ENCODE measurements at regions not wholly inside any gene's neighbourhood (a gene's known extent, or its start where the extent isn't known, plus 50 kb on each side); places are given as distances from the start of the nearest gene placed in this dataset.
A peak's percentile ranks its signal among the peaks of the same experiment; 100 is the strongest.

DNA sequence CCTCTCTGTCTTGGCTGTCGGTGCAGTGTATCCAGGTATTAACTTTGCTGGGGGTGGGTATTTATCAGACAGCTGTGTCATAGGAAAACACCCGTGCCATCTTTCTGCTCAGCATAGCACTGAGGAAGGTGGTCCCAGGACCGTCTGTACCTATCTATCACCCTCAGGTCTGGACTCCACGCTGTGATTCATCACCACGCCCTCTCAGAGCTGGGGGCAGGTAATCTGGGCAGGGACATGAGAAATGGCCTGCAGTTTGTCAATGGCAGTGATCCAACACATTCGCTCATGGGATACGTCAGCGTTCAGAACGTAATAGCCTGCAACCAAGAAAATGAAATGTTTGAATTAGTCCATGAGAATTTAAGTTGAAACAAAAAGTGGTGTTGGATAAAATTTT, 151.6 kb upstream of the MAP1B start:
- DNase-seq, result no peak

DNA sequence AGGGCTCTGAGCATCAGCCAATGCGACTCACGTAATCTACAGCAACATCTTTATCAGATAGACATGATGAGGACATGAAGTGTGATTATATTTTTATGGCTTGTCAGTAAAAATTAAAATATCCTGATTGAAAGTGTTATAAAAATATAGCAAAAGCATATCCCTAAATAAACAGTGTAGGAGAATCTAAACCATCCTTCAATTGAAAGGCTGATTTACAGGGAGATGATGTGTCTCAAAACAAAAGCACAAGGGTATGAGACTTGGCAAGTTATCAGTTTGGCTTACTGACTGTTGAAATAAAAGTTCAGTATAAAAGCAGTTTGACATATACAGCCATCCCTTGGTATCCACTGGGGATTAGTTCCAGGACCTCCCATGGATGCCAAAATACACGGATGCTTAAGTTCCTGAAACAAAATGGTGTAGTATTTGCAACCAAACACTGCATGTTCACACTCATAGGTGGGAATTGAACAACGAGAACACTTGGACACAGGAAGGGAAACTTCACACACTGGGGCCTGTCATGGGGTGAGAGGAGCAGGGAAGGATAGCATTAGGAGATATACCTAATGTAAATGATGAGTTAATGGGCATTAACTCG, 149.9 kb upstream of the MAP1B start:
- DNase-seq, result no peak

- DNase-seq, result no peak
These were observed 147.1 kb upstream of the MAP1B start for GRCh38 chr5:71960195-71960594.

- no peak for DNase-seq
These were observed 145.5 kb upstream of the MAP1B start for GRCh38 chr5:71961786-71962185.

- no peak for DNase-seq
These were observed 137.8 kb upstream of the MAP1B start for GRCh38 chr5:71969460-71969859.

GRCh38 chr5:71971862-71972261, 135.4 kb upstream of the MAP1B start:
- DNase-seq, result no peak

GRCh38 chr5:71972777-71973473, 134.3 kb upstream of the MAP1B start:
- no peak for DNase-seq

DNA sequence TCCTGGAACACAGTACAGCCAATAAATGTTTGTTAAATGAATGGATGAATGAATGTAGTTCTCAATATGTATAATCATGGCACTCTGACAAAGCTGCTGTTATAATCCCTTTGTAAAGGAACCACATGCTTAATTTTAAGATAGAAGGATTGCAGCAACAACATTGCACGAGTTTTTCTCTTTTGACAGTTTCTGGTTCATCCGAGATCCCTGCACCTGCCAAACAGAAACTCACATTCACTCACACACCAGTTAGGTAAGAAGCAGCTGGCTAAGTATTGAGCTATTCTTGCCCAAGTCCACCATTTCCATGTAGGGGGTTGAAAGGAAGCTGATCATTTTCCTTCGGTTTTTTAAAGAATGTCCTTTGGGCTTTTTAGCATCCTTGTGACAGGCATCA, 133.7 kb upstream of the MAP1B start:
- DNase-seq, result no peak

DNA sequence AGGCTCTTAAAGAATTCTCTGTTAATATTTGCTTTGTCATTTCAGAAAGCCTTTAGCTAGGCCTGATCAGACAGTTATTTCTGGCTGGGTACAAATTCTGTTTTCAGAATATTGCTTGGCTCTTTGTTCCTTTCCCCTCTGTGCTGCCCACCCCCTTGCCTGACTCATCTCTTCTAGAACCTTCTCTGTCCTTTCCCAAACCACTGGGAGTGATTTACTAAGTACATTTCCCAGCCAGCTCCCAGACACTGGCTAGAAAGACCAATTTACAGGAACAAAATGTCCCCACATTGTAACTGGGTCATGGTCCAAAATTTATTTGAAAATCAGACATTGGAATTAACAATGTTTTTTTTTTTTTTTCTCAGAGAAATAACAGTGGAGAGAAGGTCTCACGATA, 133.1 kb upstream of the MAP1B start:
- DNase-seq, result no peak

GRCh38 chr5:71974622-71975021, 132.7 kb upstream of the MAP1B start:
- DNase-seq, result no peak

- DNase-seq, result no peak
These were observed 130.8 kb upstream of the MAP1B start for GRCh38 chr5:71976449-71976848.

DNA sequence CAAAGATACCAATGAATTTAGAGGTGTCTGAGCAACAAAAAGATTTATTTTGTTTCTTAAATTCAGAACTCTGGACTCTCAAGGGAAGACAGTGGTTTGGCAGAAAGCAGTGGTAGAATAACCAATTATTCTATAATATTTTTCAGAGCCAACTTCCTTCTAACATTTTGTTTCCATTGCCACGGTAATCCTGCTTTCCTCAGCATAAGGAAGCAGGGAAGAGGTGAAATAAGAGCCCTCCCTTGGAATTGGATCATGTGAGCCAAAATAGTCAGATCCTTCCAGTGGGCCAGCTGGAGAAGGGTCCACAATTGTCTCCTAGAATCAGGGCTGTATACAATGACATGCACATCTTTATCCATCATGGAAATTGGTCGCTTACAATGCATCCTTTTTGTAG, 130.0 kb upstream of the MAP1B start:
- no peak for DNase-seq

GRCh38 chr5:71978216-71978615, 129.1 kb upstream of the MAP1B start:
- DNase-seq, result no peak

GRCh38 chr5:71982717-71983395, 124.4 kb upstream of the MAP1B start:
- DNase-seq, result peak; percentile 73

DNA sequence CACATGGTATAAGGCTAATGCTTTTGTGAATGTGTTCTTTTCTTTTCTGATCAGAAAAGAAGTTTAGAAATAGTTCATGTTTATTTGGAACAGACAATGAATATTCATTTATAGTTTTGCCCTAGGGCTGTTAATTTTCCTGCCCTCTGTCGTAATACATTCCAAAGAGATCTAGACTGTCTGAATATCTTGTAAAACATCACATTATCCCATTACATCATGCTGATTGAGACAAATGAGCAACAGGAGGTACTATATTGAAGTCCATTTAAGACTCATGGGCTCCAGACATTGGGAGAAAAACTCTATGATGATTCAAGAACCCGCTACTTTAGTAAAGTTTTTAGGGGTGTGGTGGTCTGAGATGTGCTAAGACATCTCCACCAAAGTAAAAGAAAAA, 121.2 kb upstream of the MAP1B start:
- no peak for DNase-seq

DNA sequence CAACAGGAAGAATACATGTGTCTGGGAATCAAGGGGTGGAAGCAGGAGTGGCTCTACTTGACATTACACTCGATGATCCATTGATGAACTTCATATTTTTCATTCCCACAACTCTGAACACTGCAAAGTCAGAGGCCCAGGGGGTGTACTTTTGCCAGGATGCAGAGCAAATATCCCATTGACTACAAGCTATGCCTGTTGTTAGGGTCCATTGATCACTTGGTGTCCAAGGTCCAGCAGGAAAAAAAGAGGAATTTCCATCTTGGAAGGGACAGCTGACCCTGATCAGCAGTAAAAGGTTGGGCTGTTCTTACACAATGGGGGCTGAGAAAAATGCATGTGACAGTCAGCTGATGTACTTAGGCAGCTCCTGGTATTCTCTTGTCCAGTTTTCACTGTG, 118.5 kb upstream of the MAP1B start:
- DNase-seq, result no peak

DNA sequence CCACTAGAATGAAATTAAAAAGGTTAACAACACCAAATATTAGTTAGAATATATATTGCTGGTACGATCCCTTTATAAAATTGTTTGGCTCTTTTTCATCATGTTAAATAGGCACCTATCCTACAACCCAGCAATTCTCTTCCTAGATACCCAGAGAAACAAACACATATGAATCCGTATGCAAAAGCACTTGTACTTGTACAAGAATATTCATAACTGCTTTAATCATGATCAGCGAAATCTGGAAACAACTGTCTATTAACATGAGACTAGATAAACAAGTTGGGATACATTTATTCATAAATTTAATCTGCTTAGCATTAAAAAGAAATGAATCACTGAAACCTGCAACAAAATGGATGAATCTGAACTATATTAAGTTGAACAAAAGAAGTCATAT, 113.7 kb upstream of the MAP1B start:
- DNase-seq, result no peak

GRCh38 chr5:71996789-71997188, 110.5 kb upstream of the MAP1B start:
- DNase-seq, result no peak

GRCh38 chr5:71998746-71999145, 108.5 kb upstream of the MAP1B start:
- DNase-seq, result no peak

DNA sequence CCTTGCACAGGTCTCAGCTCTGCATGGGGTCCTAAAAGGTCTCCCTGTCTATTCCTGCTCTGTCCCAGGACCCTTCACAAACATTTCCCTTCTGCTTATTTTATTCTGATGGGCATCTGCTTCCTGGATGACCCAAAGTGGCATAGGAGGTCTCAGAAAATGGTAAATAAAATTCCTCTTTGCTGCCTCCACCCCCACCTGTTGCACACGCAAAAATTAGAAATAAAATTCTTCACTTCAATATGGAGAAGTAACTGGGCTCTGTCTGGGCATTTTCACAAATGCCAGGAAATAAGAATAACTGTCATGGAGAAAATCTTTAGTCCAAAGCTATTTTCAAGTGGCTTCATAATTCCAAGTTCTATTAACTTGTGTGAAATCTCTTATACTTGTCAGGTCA, 106.6 kb upstream of the MAP1B start:
- DNase-seq, result no peak

GRCh38 chr5:72005671-72006070, 101.6 kb upstream of the MAP1B start:
- DNase-seq, result no peak

GRCh38 chr5:72006361-72006760, 100.9 kb upstream of the MAP1B start:
- no peak for DNase-seq

- no peak for DNase-seq
These were observed 99.8 kb upstream of the MAP1B start for GRCh38 chr5:72007336-72008111.

GRCh38 chr5:72009280-72009679, 98.0 kb upstream of the MAP1B start:
- DNase-seq, result no peak

Data from MV-4-11 (cell line).